Tibial nerve (tissue), 4 donors: ENCODE measurements at regions not wholly inside any gene's neighbourhood (a gene's known extent, or its start where the extent isn't known, plus 50 kb on each side); places are given as distances from the start of the nearest gene placed in this dataset.
"Not testable (repeated sequence)": the region's sequence is repeated elsewhere in the genome, so short reads cannot be mapped to it uniquely, and the experiment has no call there.

Experiments
- DNase-seq, 2 donors: peaks; one replicate each; pipeline ENCODE4 v3.0.0-alpha.2; 2019; ENCODE audit warnings: low spot score in 2 of 2
- H3K27ac ChIP-seq, 4 donors: fragments of 200-600 bp; sonication (generic) in 3 of 4; one replicate each; pipeline ENCODE4 v1.5.1; 2017 to 2019; ENCODE audit warnings: mild to moderate bottlenecking in 1 of 4
- H3K27me3 ChIP-seq, 2 donors: fragments of 200-600 bp; sonication (generic) in 1 of 2; one replicate each; pipeline versions ENCODE4 v1.5.1 to v1.6.0; 2017 to 2019
- H3K36me3 ChIP-seq, 3 donors: fragments of 200-600 bp; sonication (generic); one replicate each; pipeline ENCODE4 v1.5.1; 2018 to 2019
- H3K4me1 ChIP-seq, 4 donors: fragments of 200-600 bp; sonication (generic) in 3 of 4; one replicate each; pipeline ENCODE4 v1.5.1; 2017 to 2019
- H3K4me3 ChIP-seq, 4 donors: fragments of 200-600 bp; sonication (generic) in 3 of 4; one replicate each; pipeline ENCODE4 v1.5.1; 2017 to 2019; ENCODE audit warnings: mild to moderate bottlenecking in 1 of 4, moderate library complexity in 1 of 4
- H3K9me3 ChIP-seq, 4 donors: fragments of 200-600 bp; sonication (generic) in 3 of 4; one replicate each; pipeline ENCODE4 v1.5.1; 2017 to 2019
- EP300 ChIP-seq, 2 donors: sonication (generic); formaldehyde crosslinking; IDR thresholded peaks; one replicate each; pipeline ENCODE4 v1.6.1; 2017; ENCODE audit warnings: antibody characterized with exemption in 2 of 2, mild to moderate bottlenecking in 1 of 2
- POLR2A ChIP-seq, 2 donors: fragments of 450-650 bp; IDR thresholded peaks; one replicate each; pipeline ENCODE4 v1.6.1; 2017; ENCODE audit warnings: antibody characterized with exemption in 2 of 2, mild to moderate bottlenecking in 2 of 2, moderate library complexity in 2 of 2
- WGBS, 2 donors: methylation state at CpG; one replicate each; pipeline ENCODE4 v1.1.5; 2018; 5-methylcytosine and 5-hydroxymethylcytosine counted together
- TF ChIP-seq, protein P1 (sequence below), 5 experiments: fragments of 200-600 bp in 3 of 5; fragments of 450-650 bp in 2 of 5; sonication (generic) in 3 of 5; IDR thresholded peaks; one replicate each; pipeline ENCODE4 v1.5.1; 2016 to 2019; ENCODE audit warnings: antibody characterized with exemption in 5 of 5, mild to moderate bottlenecking in 3 of 5, moderate library complexity in 2 of 5

DNA sequence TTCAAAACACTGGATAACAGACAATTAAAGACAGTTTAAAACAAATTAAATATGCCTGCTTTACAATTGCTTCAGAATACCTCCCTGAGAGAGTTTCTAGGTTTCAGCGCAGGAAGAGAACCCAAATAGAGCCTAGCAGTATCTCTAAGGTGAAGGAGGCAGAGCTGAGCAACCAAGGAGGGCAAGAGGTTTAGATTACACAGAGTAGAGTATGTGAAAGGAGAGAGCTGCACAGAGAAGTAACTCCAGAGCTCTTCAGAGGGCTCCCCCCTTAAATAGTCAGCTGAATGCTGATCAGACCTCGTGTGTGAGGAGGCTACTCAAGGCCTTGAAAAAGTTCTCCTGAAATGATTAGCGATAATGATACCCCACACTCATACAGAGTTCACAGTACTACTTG is 386.5 kb upstream of the TCF4 start:
- Histone ChIP-seq H3K27ac (no peak overlapping the region), H3K27me3 (no peaks in the 10 kb centered on the region), H3K4me3 (no peak overlapping the region), H3K9me3 (peaks cover 0 to 3% (median 0%) of the 10 kb centered on the region in 4 donors), H3K4me1 (no peaks in the 10 kb centered on the region), H3K36me3 (no peaks in the 10 kb centered on the region)
- WGBS, 2 donors = 77 to 91% methylated on average over 3 of the region's 3 CpGs
- no peak for TF ChIP-seq EP300 (IDR thresholded peaks at IDR 0.05)
- no peak for TF ChIP-seq POLR2A (IDR thresholded peaks at IDR 0.05)
- TF ChIP-seq, protein P1, sequence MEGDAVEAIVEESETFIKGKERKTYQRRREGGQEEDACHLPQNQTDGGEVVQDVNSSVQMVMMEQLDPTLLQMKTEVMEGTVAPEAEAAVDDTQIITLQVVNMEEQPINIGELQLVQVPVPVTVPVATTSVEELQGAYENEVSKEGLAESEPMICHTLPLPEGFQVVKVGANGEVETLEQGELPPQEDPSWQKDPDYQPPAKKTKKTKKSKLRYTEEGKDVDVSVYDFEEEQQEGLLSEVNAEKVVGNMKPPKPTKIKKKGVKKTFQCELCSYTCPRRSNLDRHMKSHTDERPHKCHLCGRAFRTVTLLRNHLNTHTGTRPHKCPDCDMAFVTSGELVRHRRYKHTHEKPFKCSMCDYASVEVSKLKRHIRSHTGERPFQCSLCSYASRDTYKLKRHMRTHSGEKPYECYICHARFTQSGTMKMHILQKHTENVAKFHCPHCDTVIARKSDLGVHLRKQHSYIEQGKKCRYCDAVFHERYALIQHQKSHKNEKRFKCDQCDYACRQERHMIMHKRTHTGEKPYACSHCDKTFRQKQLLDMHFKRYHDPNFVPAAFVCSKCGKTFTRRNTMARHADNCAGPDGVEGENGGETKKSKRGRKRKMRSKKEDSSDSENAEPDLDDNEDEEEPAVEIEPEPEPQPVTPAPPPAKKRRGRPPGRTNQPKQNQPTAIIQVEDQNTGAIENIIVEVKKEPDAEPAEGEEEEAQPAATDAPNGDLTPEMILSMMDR (IDR thresholded peaks at IDR 0.05) = no peak
- no peak for DNase-seq

DNA sequence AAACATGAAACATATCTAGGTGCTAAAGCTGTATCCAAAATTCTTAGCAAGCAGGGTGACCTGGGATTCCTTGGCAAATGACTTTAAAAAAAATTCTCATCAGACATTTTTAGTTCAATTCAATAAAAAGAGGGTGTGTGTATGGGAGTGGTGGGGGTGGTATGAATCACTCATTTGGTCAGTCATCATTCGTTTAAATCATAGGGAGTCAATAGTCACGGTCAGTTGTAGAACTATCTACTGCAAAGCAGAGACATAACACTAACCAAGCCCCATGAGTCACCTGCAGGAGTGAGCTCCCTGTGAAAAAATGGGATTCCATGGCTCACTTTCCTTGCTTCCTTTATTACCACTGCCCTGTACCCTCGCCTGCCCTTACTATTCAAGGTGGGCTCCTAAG is 380.6 kb upstream of the TCF4 start:
- DNase-seq = no peak
- Histone ChIP-seq H3K36me3 (no peaks in the 10 kb centered on the region), H3K9me3 (no peaks in the 10 kb centered on the region), H3K27me3 (no peaks in the 10 kb centered on the region), H3K4me1 (no peaks in the 10 kb centered on the region), H3K27ac (no peak overlapping the region), H3K4me3 (no peak overlapping the region)
- TF ChIP-seq, protein P1 (IDR thresholded peaks at IDR 0.05) = no peak
- TF ChIP-seq POLR2A (IDR thresholded peaks at IDR 0.05) (no peak), EP300 (IDR thresholded peaks at IDR 0.05) (no peak)
- WGBS, 2 donors = 81 to 82% methylated on average over 3 of the region's 3 CpGs

DNA sequence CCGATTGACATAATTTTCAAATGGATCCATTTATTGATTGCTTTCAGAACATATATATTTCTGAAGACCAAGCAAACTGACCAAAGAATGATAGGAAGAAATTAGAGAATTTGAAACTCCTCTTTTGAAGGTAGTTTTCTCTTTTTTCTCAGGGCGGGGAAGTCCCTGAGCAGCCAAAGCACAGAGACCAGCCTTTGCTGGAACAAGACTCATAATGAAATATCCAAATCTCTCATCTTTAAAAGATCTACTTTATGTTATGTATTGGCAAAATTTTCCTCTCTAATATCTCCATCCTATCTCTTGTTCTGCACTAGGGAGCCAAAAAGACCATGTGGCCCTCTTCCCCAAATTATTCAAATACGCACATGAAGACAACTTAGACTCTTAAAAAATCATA is 379.0 kb upstream of the TCF4 start:
- Histone ChIP-seq H3K27me3 (no peaks in the 10 kb centered on the region), H3K4me1 (no peaks in the 10 kb centered on the region), H3K36me3 (no peaks in the 10 kb centered on the region), H3K4me3 (no peak overlapping the region), H3K9me3 (no peaks in the 10 kb centered on the region), H3K27ac (no peak overlapping the region)
- 90% methylated on average over 3 of the region's 3 CpGs for WGBS, 2 donors
- TF ChIP-seq POLR2A (IDR thresholded peaks at IDR 0.05) (no peak), EP300 (IDR thresholded peaks at IDR 0.05) (no peak)
- TF ChIP-seq, protein P1 (IDR thresholded peaks at IDR 0.05) = no peak
- no peak for DNase-seq

DNA sequence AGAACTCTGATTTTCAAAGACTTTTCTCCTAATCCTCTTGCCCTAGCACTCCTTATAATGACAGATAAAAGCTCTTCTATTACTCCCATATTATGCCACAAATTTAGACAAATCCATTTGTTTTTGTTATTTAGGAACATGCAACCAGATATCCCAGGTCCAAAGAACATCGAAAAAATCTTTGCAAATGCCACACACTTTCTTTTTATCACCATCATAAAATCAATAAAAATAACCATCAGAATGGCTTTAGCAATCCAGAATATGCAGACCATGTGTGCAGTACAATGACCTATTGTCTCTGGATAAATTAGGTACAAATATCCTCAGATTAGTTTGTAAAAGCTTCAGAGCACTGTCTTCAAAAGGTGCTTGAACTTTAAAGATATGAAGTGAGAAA is 376.2 kb upstream of the TCF4 start:
- H3K4me3 ChIP-seq = no peak overlapping the region
- H3K9me3 ChIP-seq = no peaks in the 10 kb centered on the region
- H3K36me3 ChIP-seq = no peaks in the 10 kb centered on the region
- WGBS, 2 donors = 30 to 40% methylated on average over 1 of the region's 1 CpG
- no peak for DNase-seq
- TF ChIP-seq, protein P1 (IDR thresholded peaks at IDR 0.05) = no peak
- TF ChIP-seq EP300 (IDR thresholded peaks at IDR 0.05) = no peak
- no peak for TF ChIP-seq POLR2A (IDR thresholded peaks at IDR 0.05)
- no peak overlapping the region for H3K27ac ChIP-seq
- H3K4me1 ChIP-seq = no peaks in the 10 kb centered on the region
- no peaks in the 10 kb centered on the region for H3K27me3 ChIP-seq

DNA sequence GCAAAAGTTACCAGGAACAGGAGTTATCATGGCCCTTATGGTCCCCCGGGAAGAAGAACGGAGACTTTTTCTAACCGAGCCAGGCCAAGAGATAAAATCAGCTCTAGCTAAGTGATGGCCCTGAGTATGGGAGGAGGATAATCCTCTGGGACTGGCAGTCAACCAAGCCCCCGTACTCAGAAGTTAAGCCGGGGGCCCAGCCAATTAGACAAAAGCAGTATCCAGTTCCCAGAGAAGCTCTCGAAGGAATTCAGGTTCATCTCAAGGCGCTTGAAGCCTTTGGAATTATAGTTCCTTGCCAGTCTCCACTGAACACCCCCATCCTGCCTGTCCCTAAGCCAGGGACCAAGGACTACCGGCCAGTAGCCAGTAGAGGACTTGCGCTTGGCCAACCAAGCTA is 365.3 kb upstream of the TCF4 start:
- no peak overlapping the region for H3K27ac ChIP-seq
- no peak for DNase-seq
- no peaks in the 10 kb centered on the region for H3K27me3 ChIP-seq
- H3K36me3 ChIP-seq = no peaks in the 10 kb centered on the region
- no peaks in the 10 kb centered on the region for H3K9me3 ChIP-seq
- TF ChIP-seq EP300 (IDR thresholded peaks at IDR 0.05) (no peak), POLR2A (IDR thresholded peaks at IDR 0.05) (no peak)
- TF ChIP-seq, protein P1 (IDR thresholded peaks at IDR 0.05) = no peak
- H3K4me1 ChIP-seq = no peaks in the 10 kb centered on the region
- WGBS, 2 donors = 87 to 93% methylated on average over 9 of the region's 9 CpGs
- H3K4me3 ChIP-seq = no peak overlapping the region

DNA sequence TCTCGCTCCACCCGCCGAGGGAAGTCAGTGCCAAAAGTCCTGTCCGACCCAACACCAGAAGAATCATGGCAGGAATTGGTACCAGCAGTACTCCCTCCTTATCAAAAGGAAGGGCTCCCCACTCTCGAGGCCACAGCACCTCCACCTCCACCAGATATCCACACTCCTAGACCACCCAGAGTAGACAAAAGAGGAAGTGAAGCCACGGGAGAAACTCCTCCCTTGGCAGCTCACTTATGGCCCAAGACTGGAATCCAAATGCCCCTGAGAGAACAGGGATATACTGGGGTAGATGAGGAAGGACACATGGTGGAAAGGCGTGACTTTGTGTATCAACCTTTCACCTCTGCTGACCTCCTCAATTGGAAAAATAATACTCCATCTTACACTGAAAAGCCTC is 363.7 kb upstream of the TCF4 start:
- not testable (repeated sequence) for H3K27me3 ChIP-seq, H3K36me3 ChIP-seq, H3K4me3 ChIP-seq, DNase-seq, H3K9me3 ChIP-seq, H3K4me1 ChIP-seq, H3K27ac ChIP-seq
- 83 to 87% methylated on average over 7 of the region's 7 CpGs for WGBS, 2 donors
